SK-N-SH (cell line): ENCODE measurements at regions not wholly inside any gene's neighbourhood (a gene's known extent, or its start where the extent isn't known, plus 50 kb on each side); places are given as distances from the start of the nearest gene placed in this dataset.

Experiments
- CTCF ChIA-PET: fragments of 300-600, 350-600 bp; formaldehyde crosslinking; extraction: SDS; loops from one replicate; lab custom pipeline; 2021; lab: Yijun Ruan, JAX
- POLR2A ChIA-PET: fragments of 350-600 bp; sonication (Branson Sonifier 250); formaldehyde crosslinking; extraction: SDS; loops from one replicate; lab custom pipeline; 2020; ENCODE audit warnings: antibody characterized with exemption, inconsistent platforms; lab: Yijun Ruan, JAX
- DNase-seq: peaks from one replicate; pipeline ENCODE4 v3.0.0; 2012
- H2AFZ ChIP-seq: fragments of 200-600 bp; sonication (generic); 2 replicates; pipeline ENCODE4 v1.8.1; 2016; ENCODE audit warnings: antibody characterized with exemption, mild to moderate bottlenecking, low read depth
- H3F3A ChIP-seq: fragments of 200-600 bp; sonication (generic); replicated peaks from 2 replicates; pipeline ENCODE3; 2016; ENCODE audit warnings: antibody characterized with exemption, mild to moderate bottlenecking; ENCODE audit not compliant: insufficient read depth
- H3K27ac ChIP-seq, 2 experiments: fragments of 200-500 bp in 1 of 2; fragments of 200-600 bp in 1 of 2; sonication (Bioruptor generic) in 1 of 2; sonication (generic), shearing (Covaris generic) in 1 of 2; 2 replicates each; pipeline versions ENCODE4 v1.5.1 to v1.6.1; 2014 to 2016; ENCODE audit warnings: low read depth in 2 of 2, inconsistent platforms in 1 of 2, low read length in 1 of 2, mild to moderate bottlenecking in 1 of 2, mixed read lengths in 1 of 2
- H3K27me3 ChIP-seq: fragments of 200-600 bp; sonication (generic), shearing (Covaris generic); 2 replicates; pipeline ENCODE4 v1.6.1; 2016; ENCODE audit warnings: mixed run types; ENCODE audit not compliant: insufficient read depth
- H3K36me3 ChIP-seq, 2 experiments: fragments of 200-500 bp in 1 of 2; fragments of 200-600 bp in 1 of 2; sonication (Bioruptor generic) in 1 of 2; sonication (generic) in 1 of 2; replicated peaks in 1 of 2; 2 replicates each; pipeline versions ENCODE3 to v1.5.1; 2014 to 2016; ENCODE audit warnings: low read length in 1 of 2, mild to moderate bottlenecking in 1 of 2; ENCODE audit not compliant: insufficient read depth in 2 of 2, control insufficient read depth in 1 of 2
- H3K4me1 ChIP-seq, 2 experiments: fragments of 200-500 bp in 1 of 2; fragments of 200-600 bp in 1 of 2; sonication (Bioruptor generic) in 1 of 2; sonication (generic), shearing (Covaris generic) in 1 of 2; 2 replicates each; pipeline versions ENCODE4 v1.5.1 to v1.6.1; 2014 to 2016; ENCODE audit warnings: low read depth in 1 of 2, low read length in 1 of 2, mixed run types in 1 of 2; ENCODE audit not compliant: insufficient read depth in 2 of 2, control insufficient read depth in 1 of 2
- H3K4me2 ChIP-seq: fragments of 200-600 bp; sonication (generic), shearing (Covaris generic); 2 replicates; pipeline ENCODE4 v1.6.1; 2017; ENCODE audit warnings: mixed run types
- H3K4me3 ChIP-seq, 2 experiments: fragments of 200-500 bp in 1 of 2; fragments of 200-600 bp in 1 of 2; sonication (Bioruptor generic) in 1 of 2; sonication (generic), shearing (Covaris generic) in 1 of 2; 2 replicates each; pipeline versions ENCODE4 v1.5.1 to v1.8.1; 2014 to 2016; ENCODE audit warnings: low read depth in 2 of 2, inconsistent platforms in 1 of 2, low read length in 1 of 2, mild to moderate bottlenecking in 1 of 2, mixed read lengths in 1 of 2, moderate library complexity in 1 of 2
- H3K79me2 ChIP-seq: fragments of 200-600 bp; sonication (generic); 2 replicates; pipeline ENCODE4 v1.8.1; 2017; ENCODE audit warnings: mild to moderate bottlenecking; ENCODE audit not compliant: insufficient read depth
- H3K9ac ChIP-seq: fragments of 200-600 bp; sonication (generic); 2 replicates; pipeline ENCODE4 v1.6.1; 2017; ENCODE audit warnings: mixed run types
- H3K9me2 ChIP-seq: fragments of 200-600 bp; sonication (generic); 2 replicates; pipeline ENCODE4 v1.6.1; 2017; ENCODE audit warnings: mixed run types
- H3K9me3 ChIP-seq: fragments of 200-600 bp; sonication (generic); 2 replicates; pipeline ENCODE4 v1.6.1; 2017; ENCODE audit warnings: mixed run types, mild to moderate bottlenecking, moderate library complexity
- H4K20me1 ChIP-seq: fragments of 200-600 bp; sonication (generic); 2 replicates; pipeline ENCODE4 v1.6.1; 2017; ENCODE audit warnings: mild to moderate bottlenecking, mixed run types; ENCODE audit not compliant: insufficient read depth
- EP300 ChIP-seq, 2 experiments: IDR thresholded peaks; 2 replicates each; pipeline versions ENCODE4 v1.4.0 to v1.6.1; 2012; ENCODE audit warnings: borderline replicate concordance in 1 of 2, low read depth in 1 of 2, low read length in 1 of 2
- EZH2phosphoT487 ChIP-seq: fragments of 200-600 bp; sonication (generic); IDR thresholded peaks from 2 replicates; pipeline ENCODE4 v1.6.1; 2017; ENCODE audit warnings: low read depth, mixed run types, mild to moderate bottlenecking, antibody characterized with exemption, moderate library complexity, borderline replicate concordance
- FOSL2 ChIP-seq: IDR thresholded peaks from 2 replicates; pipeline ENCODE4 v1.4.0; 2012; ENCODE audit warnings: low read depth, mild to moderate bottlenecking, moderate library complexity, borderline replicate concordance
- IRF3 ChIP-seq: fragments of 150-350 bp; IDR thresholded peaks from 2 replicates; pipeline ENCODE4 v1.6.1; 2016; ENCODE audit warnings: mild to moderate bottlenecking, low read depth, low read length
- MEF2A ChIP-seq: IDR thresholded peaks from 2 replicates; pipeline ENCODE4 v1.4.0; 2012; ENCODE audit warnings: low read depth, borderline replicate concordance
- NFIC ChIP-seq: IDR thresholded peaks from 2 replicates; pipeline ENCODE4 v1.4.0; 2012; ENCODE audit warnings: borderline replicate concordance
- RAD21 ChIP-seq: IDR thresholded peaks from 2 replicates; pipeline ENCODE4 v1.6.1; 2012; ENCODE audit warnings: mild to moderate bottlenecking, low read length
- RCOR1 ChIP-seq: fragments of 150-350 bp; IDR thresholded peaks from 2 replicates; pipeline ENCODE4 v1.6.1; 2017; ENCODE audit warnings: antibody characterized with exemption, low read length
- RFX5 ChIP-seq: IDR thresholded peaks from 2 replicates; pipeline ENCODE4 v1.6.1; 2012; ENCODE audit warnings: mild to moderate bottlenecking, improper control_type of control experiment, low read length
- SMC3 ChIP-seq: IDR thresholded peaks from 2 replicates; pipeline ENCODE4 v1.6.1; 2012; ENCODE audit warnings: low read depth, low read length, improper control_type of control experiment
- USF1 ChIP-seq: IDR thresholded peaks from 2 replicates; pipeline ENCODE4 v1.4.0; 2012; ENCODE audit warnings: low read depth, borderline replicate concordance
- USF2 ChIP-seq: fragments of 150-350 bp; IDR thresholded peaks from 2 replicates; pipeline ENCODE4 v1.6.1; 2017; ENCODE audit warnings: antibody characterized with exemption, low read length, low read depth, borderline replicate concordance
- ZBTB33 ChIP-seq: IDR thresholded peaks from 2 replicates; pipeline ENCODE4 v1.4.0; 2012; ENCODE audit warnings: low read depth, borderline replicate concordance
- WGBS: methylation state at CpG from one replicate; pipeline ENCODE4 v1.1.6; 2017; ENCODE audit warnings: low lambda C conversion rate; 5-methylcytosine and 5-hydroxymethylcytosine counted together

GRCh38 chr2:234706086-234706485 is 209.2 kb upstream of the ARL4C start:
- TF ChIP-seq USF2 (no peak), SMC3 (no peak), EP300 (IDR thresholded peaks at IDR 0.05; ENCODE audit: borderline replicate concordance in 1 of 2, low read depth in 1 of 2, low read length in 1 of 2) (no peak), EZH2phosphoT487 (no peak), RAD21 (no peak), NFIC (no peak)
- DNase-seq, result no peak
- no peaks in the 10 kb centered on the region for H3K9me2 ChIP-seq
- no peaks in the 10 kb centered on the region for H3F3A ChIP-seq
- WGBS, result 93% methylated on average over 3 of the region's 3 CpGs
- no peak overlapping the region for H2AFZ ChIP-seq
- ChIA-PET CTCF (no interaction called here), POLR2A (no interaction called here)
- H4K20me1 ChIP-seq, result no peaks in the 10 kb centered on the region
- H3K4me2 ChIP-seq, result no peak overlapping the region
- no peaks in the 10 kb centered on the region for H3K27me3 ChIP-seq
- no peaks in the 10 kb centered on the region for H3K79me2 ChIP-seq
- no peak overlapping the region for H3K9ac ChIP-seq
- no peak overlapping the region for H3K27ac ChIP-seq
- no peaks in the 10 kb centered on the region for H3K36me3 ChIP-seq
- no peak overlapping the region for H3K4me3 ChIP-seq
- H3K9me3 ChIP-seq, result no peaks in the 10 kb centered on the region
- no peaks in the 10 kb centered on the region; a peak in 1 of 4 replicates for H3K4me1 ChIP-seq

GRCh38 chr2:234705108-234705507 is 208.2 kb upstream of the ARL4C start:
- ChIA-PET CTCF (no interaction called here), POLR2A (no interaction called here)

GRCh38 chr2:234703258-234703657 is 206.4 kb upstream of the ARL4C start:
- H3K9me2 ChIP-seq, result no peaks in the 10 kb centered on the region
- no peaks in the 10 kb centered on the region; a peak in 1 of 4 replicates for H3K4me1 ChIP-seq
- H3K79me2 ChIP-seq, result no peaks in the 10 kb centered on the region
- no peak overlapping the region for H2AFZ ChIP-seq
- no peak overlapping the region for H3K27ac ChIP-seq
- ChIA-PET POLR2A (no interaction called here), CTCF (interaction anchor here (0.8 kb wide), 2 partner anchors 23 to 414 kb away, joined by 3 read pairs; no protein-coding TSS in a partner anchor)
- H3K9ac ChIP-seq, result no peak overlapping the region
- no peaks in the 10 kb centered on the region for H3K27me3 ChIP-seq
- TF ChIP-seq RCOR1 (no peak), RFX5 (no peak), EP300 (IDR thresholded peaks at IDR 0.05; ENCODE audit: borderline replicate concordance in 1 of 2, low read depth in 1 of 2, low read length in 1 of 2) (no peak), IRF3 (no peak), MEF2A (no peak), USF1 (no peak), ZBTB33 (no peak), SMC3 (no peak)
- H3K4me2 ChIP-seq, result no peak overlapping the region
- no peaks in the 10 kb centered on the region for H3K9me3 ChIP-seq
- H3F3A ChIP-seq, result no peaks in the 10 kb centered on the region
- no peaks in the 10 kb centered on the region for H4K20me1 ChIP-seq
- no peak overlapping the region for H3K4me3 ChIP-seq
- WGBS, result 69% methylated on average over 4 of the region's 4 CpGs
- H3K36me3 ChIP-seq, result no peaks in the 10 kb centered on the region
- DNase-seq, result no peak

More at GRCh38 chr2:234705108-234705507, 208.2 kb upstream of the ARL4C start:
- no peaks in the 10 kb centered on the region for H3K9me3 ChIP-seq
- no peak overlapping the region for H3K4me2 ChIP-seq
- 64% methylated on average over 2 of the region's 3 CpGs for WGBS
- H3K27me3 ChIP-seq, result no peaks in the 10 kb centered on the region
- H3K79me2 ChIP-seq, result no peaks in the 10 kb centered on the region
- no peaks in the 10 kb centered on the region; a peak in 1 of 4 replicates for H3K4me1 ChIP-seq
- no peak overlapping the region for H3K27ac ChIP-seq
- H3K4me3 ChIP-seq, result no peak overlapping the region
- H3K9me2 ChIP-seq, result no peaks in the 10 kb centered on the region
- H4K20me1 ChIP-seq, result no peaks in the 10 kb centered on the region
- no peaks in the 10 kb centered on the region for H3K36me3 ChIP-seq
- DNase-seq, result no peak
- TF ChIP-seq SMC3 (no peak), FOSL2 (peak; percentile 12; the same call in 1 of the 2 replicates)
- no peak overlapping the region for H3K9ac ChIP-seq
- no peaks in the 10 kb centered on the region for H3F3A ChIP-seq
- H2AFZ ChIP-seq, result no peak overlapping the region
